NCI-H2081 (cell line): ENCODE measurements at regions not wholly inside any gene's neighbourhood (a gene's known extent, or its start where the extent isn't known, plus 50 kb on each side); places are given as distances from the start of the nearest gene placed in this dataset.
"Not testable (repeated sequence)": the region's sequence is repeated elsewhere in the genome, so short reads cannot be mapped to it uniquely, and the experiment has no call there.

Experiments
- DNase-seq, 2 experiments: peaks; one replicate each; lab custom pipeline; 2025; lab: John Stamatoyannopoulos, UW

DNA sequence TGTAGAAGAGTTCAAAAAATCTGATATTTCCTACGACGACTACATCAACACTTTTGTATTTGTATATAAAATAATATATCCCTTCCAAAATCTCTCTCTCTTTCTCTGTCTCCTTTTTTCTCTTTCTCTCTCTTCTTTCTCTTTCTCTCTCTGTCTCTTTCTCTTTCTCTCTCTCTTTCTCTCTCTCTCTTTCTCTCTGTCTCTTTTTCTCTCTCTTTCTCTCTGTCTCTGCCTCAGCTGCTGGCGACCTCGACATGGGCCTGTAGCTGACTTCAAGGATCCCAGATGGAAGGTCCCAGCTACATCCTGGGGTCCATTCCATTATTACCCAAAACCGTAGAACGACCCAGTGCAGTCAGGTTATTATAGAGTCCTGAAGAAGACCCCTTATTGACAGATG lies 90.0 kb downstream of the CD24 start:
- no peak for DNase-seq

DNA sequence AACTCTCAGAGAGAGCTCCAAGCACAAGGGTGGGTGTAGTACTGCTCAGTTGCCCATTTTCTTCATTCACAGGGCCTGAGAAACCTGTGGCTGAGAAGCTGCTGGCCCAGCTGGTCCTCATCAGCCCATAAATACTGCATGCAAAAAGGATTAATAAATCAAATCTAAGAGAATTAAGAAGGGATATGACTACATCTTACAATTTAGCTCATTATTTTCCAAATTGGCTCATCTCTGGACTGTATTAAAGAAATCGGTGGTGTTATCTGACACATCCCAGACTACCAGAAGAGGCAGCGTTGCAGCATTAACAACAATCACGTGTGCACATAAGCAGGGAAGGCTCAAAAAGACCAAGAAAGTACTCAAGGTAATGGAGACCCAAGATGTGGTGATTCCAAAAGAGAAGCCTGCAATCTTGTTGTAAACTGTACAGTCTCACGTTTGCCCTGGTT lies 90.7 kb downstream of the CD24 start:
- DNase-seq = peak in 1 of 2 experiments; percentile 12

DNA sequence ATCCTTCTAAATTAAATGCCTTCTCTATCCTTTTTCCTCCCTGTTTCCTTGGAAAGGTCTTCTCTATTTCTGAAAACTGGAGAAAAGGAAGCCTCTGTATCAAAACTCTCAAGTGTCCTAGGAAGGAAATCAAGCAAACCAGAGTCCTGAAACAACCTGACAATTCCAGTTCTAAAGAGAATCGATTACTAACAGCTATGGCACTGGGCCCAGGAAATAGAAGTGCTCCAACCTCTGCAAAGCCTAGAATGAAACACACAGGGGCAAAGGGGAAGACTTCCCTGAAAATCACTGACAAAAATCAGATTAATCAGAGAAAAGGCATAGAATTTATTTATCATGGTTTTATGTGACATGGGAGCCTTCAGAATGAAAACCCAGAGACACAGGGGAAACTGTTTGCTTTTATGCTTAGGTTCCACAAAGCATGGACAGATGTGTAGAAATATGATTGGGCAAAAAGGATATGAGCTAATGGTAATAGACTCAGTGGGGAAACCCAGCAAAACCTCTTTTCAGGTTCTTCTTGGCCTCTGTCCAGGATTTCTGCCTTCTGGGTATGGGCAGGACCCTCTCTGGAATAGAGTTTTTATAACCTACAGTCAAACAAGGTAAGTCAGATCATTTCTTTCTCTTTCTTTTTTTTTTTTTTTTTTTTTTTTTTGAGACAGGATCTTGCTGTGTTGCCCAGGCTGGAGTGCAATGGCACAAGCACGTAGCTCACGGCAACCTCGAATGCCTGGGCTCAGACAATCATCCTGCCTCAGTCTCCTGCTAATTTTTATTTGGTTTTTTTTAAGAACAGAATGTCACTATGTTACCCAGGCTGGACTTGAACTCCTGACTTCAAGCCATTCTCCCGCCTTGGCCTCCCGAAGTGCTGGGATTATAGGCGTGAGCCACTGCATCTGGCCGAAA lies 91.7 kb downstream of the CD24 start:
- no peak for DNase-seq

DNA sequence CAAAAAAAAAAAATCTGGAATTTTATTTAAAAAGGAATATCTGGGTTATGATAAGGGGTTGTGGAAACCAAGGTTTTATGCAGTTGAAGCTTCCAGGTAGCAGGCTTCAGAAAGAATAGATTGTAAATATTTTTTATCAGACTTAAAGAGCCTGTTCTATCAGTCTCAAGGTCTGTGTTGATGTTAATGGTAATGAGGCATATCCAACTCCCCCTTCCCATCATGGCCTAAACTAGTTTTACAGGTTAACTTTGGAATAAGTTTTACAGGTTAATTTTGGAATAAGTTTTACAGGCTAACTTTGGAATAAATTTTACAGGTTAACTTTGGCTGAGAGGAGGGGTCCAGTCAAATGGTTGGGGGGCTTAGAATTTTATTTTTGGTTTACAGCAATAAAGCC lies 92.4 kb downstream of the CD24 start:
- no peak for DNase-seq

DNA sequence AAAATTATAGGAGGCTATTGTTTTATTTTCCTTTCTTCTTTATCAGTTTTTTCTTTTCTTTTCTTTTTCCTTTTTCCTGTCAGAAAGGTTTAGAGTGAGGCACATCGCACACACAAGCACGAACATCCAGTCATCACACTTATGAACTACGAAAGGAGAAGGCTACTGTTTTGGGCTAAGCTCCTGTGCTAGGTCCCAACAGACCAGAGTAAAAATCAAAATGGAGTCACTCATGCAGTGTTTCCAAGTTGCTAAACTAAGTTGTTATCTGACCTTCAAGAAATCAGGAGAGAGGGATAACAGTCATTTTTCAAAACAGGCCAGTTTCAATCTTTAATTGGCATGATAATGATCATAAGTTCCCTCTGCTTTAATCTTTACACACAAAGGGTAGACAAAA lies 93.6 kb downstream of the CD24 start:
- no peak for DNase-seq

DNA sequence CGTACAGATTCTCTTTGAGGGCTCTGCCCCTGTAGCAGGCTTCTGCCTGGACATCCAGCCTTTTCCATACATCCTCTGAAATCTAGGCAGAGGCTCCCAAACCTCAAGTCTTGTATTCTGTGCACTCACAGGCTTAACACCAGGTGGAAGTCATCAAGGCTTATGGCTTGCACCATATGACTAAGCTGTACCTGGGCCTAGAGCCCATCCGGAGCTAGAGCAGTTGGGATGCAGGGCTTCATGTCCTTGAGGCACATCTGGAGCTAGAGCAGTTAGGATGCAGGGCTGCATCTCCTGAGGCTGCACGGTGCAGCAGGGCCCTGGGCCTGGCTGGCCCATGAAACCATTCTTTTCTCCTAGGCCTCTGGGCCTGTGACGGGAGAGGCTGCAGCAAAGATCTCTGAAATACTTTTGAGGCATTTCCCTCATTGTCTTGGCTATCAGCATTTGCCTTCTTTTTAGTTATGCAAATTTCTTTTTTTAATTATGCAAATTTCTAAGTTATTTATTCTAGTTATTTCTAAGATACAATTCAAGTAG lies 98.7 kb downstream of the CD24 start:
- no peak for DNase-seq

DNA sequence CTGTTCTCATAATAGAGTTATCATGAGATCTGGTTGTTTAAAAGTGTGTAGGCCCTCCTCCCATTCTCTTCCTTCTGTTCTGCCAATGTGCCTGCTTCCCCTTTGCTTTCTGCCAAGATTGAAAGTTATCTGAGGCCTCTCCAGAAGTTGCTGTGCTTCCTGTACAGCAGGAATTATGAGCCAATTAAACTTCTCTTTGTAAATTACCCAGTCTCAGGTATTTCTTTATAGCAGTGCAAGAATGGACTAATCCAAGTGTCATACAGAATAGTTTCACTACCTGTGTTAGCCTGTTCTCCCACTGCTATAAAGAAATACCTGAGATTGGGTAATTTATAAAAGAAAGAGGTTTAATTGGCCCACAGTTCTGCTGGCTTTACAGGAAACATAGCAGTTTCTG lies 100.0 kb downstream of the CD24 start:
- no peak for DNase-seq

DNA sequence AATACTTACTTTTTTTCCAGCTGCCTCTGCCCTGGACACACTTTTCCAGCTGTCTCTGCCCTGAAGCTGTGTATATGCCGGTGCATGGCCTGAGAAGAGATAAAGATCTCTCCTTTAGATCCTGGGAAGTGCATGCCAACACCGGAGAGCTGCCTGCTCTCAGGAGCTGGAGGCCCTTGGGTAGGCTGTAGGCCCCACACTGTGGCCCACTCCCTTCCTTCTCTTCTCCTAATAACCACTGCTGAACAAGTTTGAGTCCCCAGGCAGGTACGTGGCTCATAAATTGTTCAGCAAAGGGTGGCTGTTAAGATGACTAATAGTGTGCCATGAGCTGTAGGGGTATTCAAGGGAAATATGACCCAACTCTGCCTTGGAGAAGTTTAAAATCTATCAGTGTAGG lies 102.5 kb downstream of the CD24 start:
- no peak for DNase-seq

DNA sequence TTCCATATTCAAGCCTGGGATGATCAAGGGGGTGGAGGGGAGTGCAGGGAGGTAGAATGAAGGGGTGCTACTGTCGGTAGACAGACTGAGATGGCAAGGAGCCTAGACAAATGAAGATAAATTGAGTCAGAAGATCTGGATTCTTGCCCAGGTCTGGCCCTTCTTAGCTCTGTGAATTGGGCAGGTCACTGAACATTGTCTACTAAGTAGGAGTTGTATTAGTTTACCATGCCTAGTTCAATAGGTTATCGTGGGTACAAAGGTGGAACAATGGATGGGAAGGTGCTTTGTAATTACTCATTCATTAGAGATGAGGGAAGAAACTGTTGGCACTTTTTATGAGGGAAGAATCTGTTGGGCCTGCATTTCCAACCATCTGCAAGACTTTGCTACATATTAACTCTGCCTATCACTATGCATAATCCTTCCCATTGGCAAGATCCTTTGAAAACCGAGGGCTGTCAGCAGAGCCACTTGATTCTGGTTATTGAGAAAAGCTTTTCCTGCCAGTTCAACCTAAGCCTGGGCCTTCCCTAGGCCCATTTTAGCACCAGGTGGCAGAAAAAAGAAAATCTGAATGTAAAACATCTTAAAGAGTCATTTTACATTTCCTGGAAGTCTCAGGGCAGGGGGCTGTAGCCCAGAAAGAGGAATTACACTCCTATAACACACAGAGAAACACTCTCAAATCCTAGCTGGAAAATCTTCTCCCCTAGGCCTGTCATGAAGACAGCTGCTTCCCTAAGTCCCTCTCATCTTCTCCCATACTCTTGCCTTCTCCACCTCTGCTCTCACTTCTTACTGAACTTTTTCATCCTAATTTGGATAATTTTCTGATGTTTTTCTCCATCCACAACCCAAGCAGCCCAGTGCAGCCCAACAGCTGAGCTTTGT lies 103.5 kb downstream of the CD24 start:
- DNase-seq = no peak

DNA sequence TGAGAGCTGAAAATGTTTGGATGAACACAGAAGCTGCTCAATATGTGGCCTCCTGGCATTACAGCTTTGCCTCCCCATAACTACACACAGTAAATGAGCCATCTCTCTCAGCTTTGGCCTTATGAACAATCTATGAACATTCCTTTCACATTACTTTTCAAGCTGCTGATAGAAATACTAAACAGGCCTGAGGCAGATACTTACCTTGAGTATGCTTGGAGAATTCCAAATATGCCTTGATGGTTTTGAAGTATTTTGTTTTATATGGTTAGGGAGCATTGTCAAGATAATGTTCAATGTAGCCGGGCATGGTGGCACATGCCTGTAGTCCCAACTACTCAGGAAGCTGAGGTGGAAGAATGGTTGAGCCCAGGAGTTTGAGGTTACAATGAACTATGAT lies 104.5 kb downstream of the CD24 start:
- DNase-seq = no peak

DNA sequence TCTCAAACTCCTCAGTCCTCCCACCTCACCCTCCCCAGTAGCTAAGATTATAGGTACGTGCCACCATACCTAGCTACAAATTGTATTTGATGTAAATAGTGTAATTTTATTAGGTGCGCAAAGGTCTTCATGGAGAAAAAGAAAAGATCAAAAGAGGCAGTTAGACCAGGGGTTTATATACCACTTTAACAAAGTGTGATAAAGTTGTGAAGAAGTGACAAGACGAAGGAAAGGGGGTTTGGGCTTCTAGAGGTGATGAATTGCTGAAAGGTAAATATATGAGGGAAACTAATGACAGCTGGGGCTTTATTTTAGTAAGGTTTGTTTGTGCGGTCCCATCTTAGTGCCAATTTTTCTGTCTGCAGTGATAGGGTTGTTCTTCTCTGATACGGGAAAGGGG lies 105.3 kb downstream of the CD24 start:
- no peak for DNase-seq

DNA sequence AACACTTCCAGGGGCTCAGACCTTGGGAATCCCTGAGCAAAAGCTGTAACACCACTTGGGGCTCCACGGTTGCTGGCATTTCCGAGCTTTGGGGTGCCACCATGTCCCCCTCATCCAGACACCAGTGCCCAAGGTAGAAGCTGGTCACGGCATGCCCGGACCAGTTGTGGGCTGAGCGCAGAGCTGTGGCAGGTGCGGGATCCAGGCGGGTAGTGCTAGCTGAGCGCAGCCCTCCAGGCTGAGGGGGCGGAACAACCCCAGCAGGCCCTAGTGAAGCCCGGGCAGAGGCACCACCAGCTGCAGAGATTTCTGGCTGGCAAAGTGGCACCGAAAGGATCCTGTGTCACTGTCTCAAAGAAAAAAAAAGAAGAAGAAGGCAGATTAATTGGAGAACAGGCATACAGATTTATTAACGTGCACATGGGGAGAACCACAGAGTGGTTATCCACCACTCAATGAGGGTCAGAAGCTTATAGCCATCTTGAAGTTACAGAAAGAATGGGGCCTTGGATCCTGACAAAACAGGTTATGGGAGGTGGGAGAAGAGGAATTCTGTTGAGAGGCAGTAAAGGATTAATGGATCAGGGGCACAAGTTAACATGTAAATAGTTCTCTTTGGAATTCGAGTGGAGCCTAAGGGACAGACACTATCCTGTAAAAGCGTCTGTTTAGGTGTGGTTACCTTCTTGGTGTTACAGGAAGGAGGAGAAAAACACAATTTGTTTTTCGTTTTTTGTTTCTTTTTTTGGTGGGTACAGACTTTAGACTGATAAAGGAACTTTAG lies 107.5 kb downstream of the CD24 start:
- no peak for DNase-seq

DNA sequence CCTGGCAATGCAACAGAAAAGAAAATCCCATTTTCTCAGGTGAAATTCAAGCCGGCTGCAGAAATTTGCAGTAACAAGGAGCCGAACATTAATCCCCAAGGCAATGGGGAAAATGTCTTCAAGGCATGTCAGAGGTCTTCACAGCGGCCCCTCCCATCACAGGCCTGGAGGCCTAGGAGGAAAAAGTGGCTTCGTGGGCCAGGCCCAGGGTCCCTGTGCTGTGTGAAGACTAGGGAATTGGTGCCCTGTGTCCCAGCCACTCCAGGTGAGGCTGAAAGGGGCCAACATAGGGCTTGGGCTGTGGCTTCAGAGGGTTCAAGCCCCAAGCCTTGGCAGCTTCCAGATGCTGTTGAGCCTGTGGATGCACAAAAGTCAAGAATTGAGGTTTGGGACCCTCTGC lies 111.7 kb downstream of the CD24 start:
- DNase-seq = no peak

DNA sequence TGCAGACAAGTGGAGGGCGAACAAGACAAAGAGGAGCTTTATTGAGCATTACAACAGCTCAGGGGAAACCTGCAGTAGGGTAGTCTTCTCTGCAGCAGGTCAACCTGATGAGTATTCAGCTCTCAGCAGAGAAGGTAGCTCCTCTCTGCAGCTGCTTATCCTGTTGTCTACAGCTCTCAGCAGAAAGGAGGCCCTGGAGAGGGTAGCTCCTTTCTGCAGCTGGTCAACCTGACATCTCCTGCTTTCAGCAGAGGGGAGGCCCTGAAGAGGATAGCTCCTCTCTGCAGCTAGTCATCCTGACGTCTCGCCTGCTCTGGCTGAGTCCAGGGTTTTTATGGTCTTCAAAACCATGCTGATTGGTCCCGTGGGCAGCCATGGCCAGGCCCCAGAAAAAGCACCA lies 113.6 kb downstream of the CD24 start:
- no peak for DNase-seq

DNA sequence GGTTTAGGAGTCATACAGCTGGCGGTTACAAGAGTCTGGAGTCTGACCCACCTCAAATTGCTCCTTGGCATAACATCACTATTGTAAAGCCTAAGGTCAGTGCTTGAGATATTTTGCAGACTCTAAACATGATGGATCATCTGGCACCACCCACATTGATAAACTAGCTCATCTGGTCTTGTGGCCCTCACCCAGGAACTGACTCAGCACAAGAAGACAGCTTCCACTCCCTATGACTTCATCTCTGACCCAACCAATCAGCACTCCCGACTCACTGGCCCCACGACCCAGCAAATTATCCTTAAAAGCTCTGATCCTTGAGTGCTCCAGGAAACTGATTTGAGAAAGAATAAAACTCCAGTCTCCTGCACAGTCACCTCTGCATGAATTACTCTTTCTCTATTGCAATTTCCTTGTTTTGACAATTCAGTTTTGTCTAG lies 115.9 kb downstream of the CD24 start:
- DNase-seq = no peak

DNA sequence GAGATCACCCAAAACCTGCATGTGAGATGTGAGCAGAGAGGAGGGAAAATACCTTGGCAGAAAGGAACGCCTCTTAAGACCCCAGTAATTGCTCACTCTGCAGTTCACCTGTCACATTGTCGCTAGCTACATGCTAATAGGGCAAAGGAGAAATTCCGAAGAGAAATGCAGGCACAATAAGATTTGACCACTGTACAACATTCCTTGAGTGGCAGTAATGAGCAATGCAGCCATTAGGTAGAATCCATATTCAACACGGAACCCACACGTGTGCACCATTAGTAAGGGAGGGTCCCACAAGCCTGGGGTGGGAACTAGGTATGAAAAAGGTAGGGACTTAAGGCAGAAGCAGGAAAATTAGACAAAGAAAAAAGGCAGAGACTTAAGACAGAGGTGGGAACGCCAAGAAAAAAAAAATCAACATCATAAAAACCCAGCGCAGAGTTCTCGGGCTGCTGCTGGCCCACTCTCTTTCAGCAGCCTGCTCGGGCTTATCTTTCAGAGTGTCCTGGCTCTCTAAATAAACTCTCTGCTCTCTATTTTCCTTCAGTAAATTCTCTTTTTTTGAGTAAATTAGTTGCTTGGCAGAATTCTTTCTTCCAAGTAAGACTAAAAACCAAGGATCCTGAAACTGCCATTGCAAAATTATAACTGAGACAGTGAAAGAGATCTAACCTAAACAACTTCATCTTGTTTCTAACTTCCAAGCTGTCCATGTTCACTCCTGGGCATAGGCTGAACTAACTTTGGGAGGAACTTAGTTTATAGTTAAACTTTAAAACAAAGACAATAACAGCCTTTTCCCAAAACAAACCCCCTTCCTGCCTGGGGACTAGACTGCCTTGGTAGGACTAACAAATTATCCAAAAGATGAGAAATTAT lies 116.5 kb downstream of the CD24 start:
- no peak for DNase-seq

DNA sequence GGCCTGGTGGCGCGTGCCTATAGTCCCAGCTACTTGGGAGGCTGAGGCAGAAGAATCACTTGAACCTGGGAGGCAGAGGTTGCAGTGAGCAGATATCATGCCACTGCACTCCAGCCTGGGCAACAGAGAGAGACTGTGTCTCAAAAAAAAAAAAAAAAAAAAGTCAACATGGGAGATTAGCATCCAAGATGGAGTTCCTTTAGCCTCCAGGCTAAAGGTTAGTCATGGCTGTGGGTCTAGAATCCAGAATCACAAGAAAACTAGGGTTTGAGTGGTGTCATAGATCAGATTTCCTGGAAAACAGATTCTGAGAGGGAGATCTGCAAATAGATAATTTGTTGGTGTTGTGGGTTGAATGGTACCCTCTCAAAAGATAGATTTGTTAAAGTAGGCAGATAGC lies 117.2 kb downstream of the CD24 start:
- DNase-seq = not testable (repeated sequence)

DNA sequence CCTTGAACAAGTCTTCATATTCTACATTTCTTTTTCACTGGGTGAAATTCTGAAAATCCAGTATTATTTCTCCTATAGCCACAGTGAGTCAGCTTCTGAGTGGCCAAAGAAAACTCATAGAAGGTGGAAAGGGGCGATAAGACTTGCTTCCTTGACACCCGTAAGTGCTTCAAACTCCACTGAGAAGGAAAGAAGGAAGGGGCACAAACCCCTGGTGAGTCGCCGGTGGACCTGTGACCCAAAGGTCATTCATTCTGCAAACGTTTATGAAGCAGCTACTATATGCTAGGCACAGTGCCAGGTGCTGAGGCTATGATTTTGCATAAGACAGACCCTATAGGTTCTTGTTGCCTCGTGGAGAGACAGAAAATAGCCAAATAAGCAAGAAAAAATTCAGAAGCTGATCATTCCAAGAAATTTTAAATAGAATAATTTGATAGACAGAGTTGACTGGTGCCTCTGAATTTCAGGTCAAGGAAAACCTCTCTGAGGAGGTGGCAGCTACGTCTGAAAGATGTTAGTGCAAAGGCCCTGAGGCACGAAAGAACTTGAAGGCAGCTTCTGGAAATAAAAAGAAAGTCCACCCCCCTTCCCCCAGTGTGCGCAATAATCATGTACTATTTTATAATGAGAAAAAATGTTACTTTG lies 118.2 kb downstream of the CD24 start:
- no peak for DNase-seq

DNA sequence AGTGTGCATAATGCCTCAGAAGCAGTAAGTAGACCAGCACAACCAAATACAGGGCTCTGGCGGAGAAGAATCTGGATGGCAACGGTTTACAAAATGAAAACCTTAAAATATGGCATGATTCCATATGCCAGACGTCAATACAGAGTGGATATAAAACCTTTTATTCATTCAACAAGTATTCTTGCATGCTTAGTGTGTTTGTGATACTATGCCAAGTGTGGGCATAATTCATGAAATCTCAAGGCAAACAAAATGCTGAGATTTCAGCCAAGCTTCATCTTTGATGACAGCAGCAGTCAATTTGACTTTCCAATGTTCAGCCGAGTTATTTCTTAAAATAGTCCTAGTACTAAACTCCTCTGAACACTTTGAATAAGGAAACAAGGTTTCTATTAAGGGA lies 119.4 kb downstream of the CD24 start:
- DNase-seq = no peak

DNA sequence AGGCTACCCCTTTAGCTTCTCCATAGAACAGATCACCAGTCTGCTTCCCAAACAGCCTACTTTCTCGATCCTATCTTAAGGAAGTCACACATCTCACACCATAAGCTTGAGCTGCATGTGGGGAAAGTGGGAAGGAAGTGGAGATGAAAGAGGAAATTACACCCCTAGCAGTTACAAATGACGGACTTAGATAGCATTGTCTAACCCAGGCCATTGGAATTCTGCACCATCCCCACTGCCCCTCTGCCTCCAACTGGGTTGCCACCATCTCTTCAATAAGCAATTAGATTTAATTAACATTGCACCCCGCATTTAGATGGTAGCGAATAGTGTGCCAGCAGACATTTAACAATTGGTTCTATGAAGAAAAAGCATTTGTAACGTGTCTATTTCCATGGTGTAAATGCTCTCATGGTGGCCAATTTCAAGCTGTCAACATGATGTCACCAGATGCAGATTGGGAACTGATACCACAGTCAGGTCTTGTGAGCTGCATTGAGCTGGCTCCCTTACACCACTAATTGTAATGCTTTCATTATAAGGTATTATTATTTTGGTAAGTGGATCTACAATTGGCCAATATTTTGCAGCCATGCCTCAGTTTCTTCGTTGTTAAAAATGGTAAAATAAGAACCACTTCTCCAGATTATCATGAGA lies 124.7 kb downstream of the CD24 start:
- no peak for DNase-seq
